HL-60 (cell line): ENCODE measurements at regions not wholly inside any gene's neighbourhood (a gene's known extent, or its start where the extent isn't known, plus 50 kb on each side); places are given as distances from the start of the nearest gene placed in this dataset.

Source experiments
- CTCF ChIP-seq: IDR thresholded peaks from one replicate; pipeline ENCODE4 v1.5.1; 2011; ENCODE audit warnings: low read length, control low read depth, inconsistent platforms; ENCODE audit not compliant: insufficient read depth
- POLR2AphosphoS5 ChIP-seq: IDR thresholded peaks from 2 replicates; pipeline ENCODE4 v1.6.1; 2012; ENCODE audit warnings: low read depth
- REST ChIP-seq: IDR thresholded peaks from 2 replicates; pipeline ENCODE4 v1.6.1; 2012; ENCODE audit warnings: low read depth; ENCODE audit not compliant: insufficient replicate concordance

GRCh38 chr20:55139173-55139765, 663.9 kb downstream of the DOK5 start:
- TF ChIP-seq CTCF (no peak), POLR2AphosphoS5 (no peak), REST (no peak)
